Colonic mucosa (tissue), 4 donors: ENCODE measurements at regions not wholly inside any gene's neighbourhood (a gene's known extent, or its start where the extent isn't known, plus 50 kb on each side); places are given as distances from the start of the nearest gene placed in this dataset.

Source experiments
- DNase-seq: peaks from one replicate; pipeline ENCODE4 v3.0.0-alpha.2; 2020
- H3K27ac ChIP-seq: fragments of 200-600 bp; one replicate; pipeline ENCODE4 v1.8.0; 2021
- H3K27me3 ChIP-seq: fragments of 200-600 bp; one replicate; pipeline ENCODE4 v1.8.0; 2021
- H3K36me3 ChIP-seq: fragments of 200-600 bp; one replicate; pipeline ENCODE4 v1.8.0; 2021
- H3K4me1 ChIP-seq: fragments of 200-600 bp; one replicate; pipeline ENCODE4 v1.8.0; 2021; ENCODE audit warnings: mild to moderate bottlenecking
- H3K4me3 ChIP-seq: fragments of 200-600 bp; one replicate; pipeline ENCODE4 v1.8.0; 2021
- H3K9ac ChIP-seq, 2 donors: one replicate each; pipeline ENCODE4 v1.7.0; 2013; ENCODE audit warnings: control low read depth in 2 of 2, low read depth in 2 of 2, low read length in 2 of 2
- H3K9me3 ChIP-seq: fragments of 200-600 bp; one replicate; pipeline ENCODE4 v1.8.0; 2021
- intact Hi-C: fragments of 100-400 bp; cut with DNase I; formaldehyde crosslinking; loops from one replicate; pipeline ENCODE4 v1.14.1; 2022
- TF ChIP-seq, protein P1 (sequence below): fragments of 200-600 bp; IDR thresholded peaks from one replicate; pipeline ENCODE4 v1.8.0; 2022; ENCODE audit warnings: antibody characterized with exemption, mild to moderate bottlenecking
- donor health status: healthy.
- donor health status: DM: no; HTN: no; CAD: no.
- donor health status: DM: no; HTN: no; CAD: no.

GRCh38 chr18:77329651-77330050 is 80.0 kb downstream of the GALR1 start:
- H3K9me3 ChIP-seq: no peaks in the 10 kb centered on the region
- intact Hi-C loops: no loop called here
- H3K27ac ChIP-seq: no peak overlapping the region
- no peaks in the 10 kb centered on the region for H3K4me1 ChIP-seq
- TF ChIP-seq, protein P1, sequence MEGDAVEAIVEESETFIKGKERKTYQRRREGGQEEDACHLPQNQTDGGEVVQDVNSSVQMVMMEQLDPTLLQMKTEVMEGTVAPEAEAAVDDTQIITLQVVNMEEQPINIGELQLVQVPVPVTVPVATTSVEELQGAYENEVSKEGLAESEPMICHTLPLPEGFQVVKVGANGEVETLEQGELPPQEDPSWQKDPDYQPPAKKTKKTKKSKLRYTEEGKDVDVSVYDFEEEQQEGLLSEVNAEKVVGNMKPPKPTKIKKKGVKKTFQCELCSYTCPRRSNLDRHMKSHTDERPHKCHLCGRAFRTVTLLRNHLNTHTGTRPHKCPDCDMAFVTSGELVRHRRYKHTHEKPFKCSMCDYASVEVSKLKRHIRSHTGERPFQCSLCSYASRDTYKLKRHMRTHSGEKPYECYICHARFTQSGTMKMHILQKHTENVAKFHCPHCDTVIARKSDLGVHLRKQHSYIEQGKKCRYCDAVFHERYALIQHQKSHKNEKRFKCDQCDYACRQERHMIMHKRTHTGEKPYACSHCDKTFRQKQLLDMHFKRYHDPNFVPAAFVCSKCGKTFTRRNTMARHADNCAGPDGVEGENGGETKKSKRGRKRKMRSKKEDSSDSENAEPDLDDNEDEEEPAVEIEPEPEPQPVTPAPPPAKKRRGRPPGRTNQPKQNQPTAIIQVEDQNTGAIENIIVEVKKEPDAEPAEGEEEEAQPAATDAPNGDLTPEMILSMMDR: no peak
- no peak overlapping the region for H3K9ac ChIP-seq
- H3K4me3 ChIP-seq: no peak overlapping the region
- H3K27me3 ChIP-seq: no peaks in the 10 kb centered on the region
- DNase-seq: no peak
- no peaks in the 10 kb centered on the region for H3K36me3 ChIP-seq

- Histone ChIP-seq H3K27ac (no peak overlapping the region), H3K27me3 (no peaks in the 10 kb centered on the region), H3K4me3 (no peak overlapping the region), H3K9ac (no peak overlapping the region), H3K36me3 (no peaks in the 10 kb centered on the region), H3K9me3 (no peaks in the 10 kb centered on the region), H3K4me1 (no peaks in the 10 kb centered on the region)
- intact Hi-C loops: no loop called here
- TF ChIP-seq, protein P1: no peak
- DNase-seq: no peak
These were observed 85.2 kb downstream of the GALR1 start for GRCh38 chr18:77334876-77335275.

GRCh38 chr18:77337604-77338003 is 88.0 kb downstream of the GALR1 start:
- intact Hi-C loops: no loop called here
- no peaks in the 10 kb centered on the region for H3K36me3 ChIP-seq
- TF ChIP-seq, protein P1: no peak
- H3K27me3 ChIP-seq: no peaks in the 10 kb centered on the region
- no peak overlapping the region for H3K9ac ChIP-seq
- DNase-seq: no peak
- no peaks in the 10 kb centered on the region for H3K9me3 ChIP-seq
- no peaks in the 10 kb centered on the region for H3K4me1 ChIP-seq
- H3K27ac ChIP-seq: no peak overlapping the region
- H3K4me3 ChIP-seq: no peak overlapping the region

DNA sequence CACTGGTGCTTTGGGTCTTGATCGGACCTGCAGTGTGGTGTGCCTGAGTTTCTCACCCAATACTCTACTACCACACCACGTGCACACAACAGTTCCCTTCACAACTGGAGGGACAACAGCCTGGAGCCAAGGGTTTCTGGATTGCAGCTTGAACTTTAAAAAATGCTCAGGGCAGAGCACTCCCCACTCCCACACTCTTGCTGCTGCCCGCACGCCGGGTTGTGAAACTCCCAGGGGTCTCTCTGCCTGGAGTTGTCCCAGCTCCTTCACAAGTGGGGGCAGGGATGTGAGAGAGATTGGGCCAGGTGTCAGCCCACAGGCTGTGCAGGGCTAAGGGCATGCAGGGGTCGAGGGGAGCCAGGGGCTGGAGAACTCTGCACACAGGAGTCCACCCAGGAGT is 89.4 kb downstream of the GALR1 start:
- no peaks in the 10 kb centered on the region for H3K4me1 ChIP-seq
- intact Hi-C loops: no loop called here
- no peak for DNase-seq

DNA sequence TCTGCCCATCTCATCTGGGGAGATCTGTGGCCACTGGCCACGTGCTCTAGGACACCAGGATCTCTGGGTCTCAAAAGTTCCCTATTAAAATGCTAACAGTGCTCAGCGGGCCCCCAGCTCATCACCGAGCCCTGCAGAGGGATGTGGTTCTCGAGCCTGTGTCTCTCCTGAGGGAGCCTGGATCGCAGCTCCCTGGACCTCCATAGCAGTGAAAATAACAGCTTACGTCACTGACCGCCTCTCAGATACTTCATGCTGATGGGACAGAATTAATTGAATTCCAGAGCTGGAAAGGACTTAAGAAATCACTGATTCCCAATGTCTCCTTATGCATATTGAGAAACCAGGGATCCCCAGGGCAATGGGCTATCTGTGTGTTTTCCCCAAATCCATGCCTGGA is 90.0 kb downstream of the GALR1 start:
- no peaks in the 10 kb centered on the region for H3K4me1 ChIP-seq
- no peak overlapping the region for H3K4me3 ChIP-seq
- DNase-seq: no peak
- no peaks in the 10 kb centered on the region for H3K27me3 ChIP-seq
- no peaks in the 10 kb centered on the region for H3K36me3 ChIP-seq
- intact Hi-C loops: no loop called here
- H3K27ac ChIP-seq: no peak overlapping the region
- TF ChIP-seq, protein P1: no peak
- no peaks in the 10 kb centered on the region for H3K9me3 ChIP-seq
- H3K9ac ChIP-seq: no peak overlapping the region

More for the DNA sequence above, 89.4 kb downstream of the GALR1 start:
- H3K9me3 ChIP-seq: no peaks in the 10 kb centered on the region
- no peak overlapping the region for H3K27ac ChIP-seq
- H3K36me3 ChIP-seq: no peaks in the 10 kb centered on the region
- no peak overlapping the region for H3K9ac ChIP-seq
- TF ChIP-seq, protein P1: no peak
- no peaks in the 10 kb centered on the region for H3K27me3 ChIP-seq
- H3K4me3 ChIP-seq: no peak overlapping the region

DNA sequence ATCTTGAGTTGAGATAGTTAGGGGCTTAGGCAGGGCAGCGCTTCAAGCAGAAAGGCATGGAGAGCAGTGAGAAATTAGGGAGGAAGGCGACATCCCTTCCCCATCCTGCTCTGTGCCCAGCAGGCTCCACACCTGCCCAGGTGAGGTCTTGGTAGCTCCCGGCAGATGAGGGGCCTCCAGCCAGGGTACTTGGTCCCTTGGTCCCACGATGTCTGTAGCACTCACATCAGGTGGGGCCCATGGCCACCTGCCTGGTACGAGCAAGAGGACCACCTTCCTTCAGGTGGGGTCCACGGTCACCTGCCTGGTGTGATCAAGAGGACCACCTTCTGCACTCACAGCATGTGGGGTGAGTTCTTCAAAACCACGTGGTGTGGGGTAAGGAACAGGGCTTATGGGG is 91.2 kb downstream of the GALR1 start:
- Histone ChIP-seq H3K9me3 (no peaks in the 10 kb centered on the region), H3K4me1 (no peaks in the 10 kb centered on the region), H3K27me3 (no peaks in the 10 kb centered on the region), H3K27ac (no peak overlapping the region), H3K4me3 (no peak overlapping the region), H3K36me3 (no peaks in the 10 kb centered on the region), H3K9ac (no peak overlapping the region)
- TF ChIP-seq, protein P1: no peak
- intact Hi-C loops: no loop called here
- no peak for DNase-seq
